ENCODE measurements at regions not wholly inside any gene's neighbourhood (a gene's known extent, or its start where the extent isn't known, plus 50 kb on each side); places are given as distances from the start of the nearest gene placed in this dataset.

DNA sequence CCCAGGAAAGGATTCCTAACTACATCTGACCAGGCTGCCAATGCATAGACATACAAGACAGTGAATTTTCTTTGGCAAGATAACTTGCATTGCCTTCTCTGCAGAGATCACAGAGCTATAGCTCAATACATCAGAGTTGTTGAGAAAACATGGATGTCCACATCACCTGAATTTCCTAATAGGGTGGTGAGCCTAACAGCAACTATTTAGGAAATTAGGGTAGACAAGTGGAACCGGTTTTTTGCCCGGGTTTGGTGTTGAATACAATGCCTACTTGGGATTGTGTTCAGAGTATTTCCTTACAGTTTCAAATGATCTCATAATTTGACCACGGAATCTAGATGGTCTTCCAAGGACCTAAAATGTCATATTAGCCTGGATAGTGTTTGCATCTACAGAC is 262.7 kb downstream of the KIF4B start:
- TF ChIP-seq, protein P1, sequence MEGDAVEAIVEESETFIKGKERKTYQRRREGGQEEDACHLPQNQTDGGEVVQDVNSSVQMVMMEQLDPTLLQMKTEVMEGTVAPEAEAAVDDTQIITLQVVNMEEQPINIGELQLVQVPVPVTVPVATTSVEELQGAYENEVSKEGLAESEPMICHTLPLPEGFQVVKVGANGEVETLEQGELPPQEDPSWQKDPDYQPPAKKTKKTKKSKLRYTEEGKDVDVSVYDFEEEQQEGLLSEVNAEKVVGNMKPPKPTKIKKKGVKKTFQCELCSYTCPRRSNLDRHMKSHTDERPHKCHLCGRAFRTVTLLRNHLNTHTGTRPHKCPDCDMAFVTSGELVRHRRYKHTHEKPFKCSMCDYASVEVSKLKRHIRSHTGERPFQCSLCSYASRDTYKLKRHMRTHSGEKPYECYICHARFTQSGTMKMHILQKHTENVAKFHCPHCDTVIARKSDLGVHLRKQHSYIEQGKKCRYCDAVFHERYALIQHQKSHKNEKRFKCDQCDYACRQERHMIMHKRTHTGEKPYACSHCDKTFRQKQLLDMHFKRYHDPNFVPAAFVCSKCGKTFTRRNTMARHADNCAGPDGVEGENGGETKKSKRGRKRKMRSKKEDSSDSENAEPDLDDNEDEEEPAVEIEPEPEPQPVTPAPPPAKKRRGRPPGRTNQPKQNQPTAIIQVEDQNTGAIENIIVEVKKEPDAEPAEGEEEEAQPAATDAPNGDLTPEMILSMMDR (IDR thresholded peaks at IDR 0.05; ENCODE audit: insufficient read depth, low read length, poor library complexity, severe bottlenecking), result no peak
- no peak for TF ChIP-seq EZH2phosphoT487 (conservative IDR thresholded peaks at IDR 0.05; ENCODE audit: low read length)
